ENCODE measurements at regions not wholly inside any gene's neighbourhood (a gene's known extent, or its start where the extent isn't known, plus 50 kb on each side); places are given as distances from the start of the nearest gene placed in this dataset.

GRCh38 chr9:130772185-130772584 lies 62.9 kb upstream of the ABL1 start:
- H3F3A ChIP-seq (ENCODE audit: insufficient read depth, low read depth), result no peaks in the 10 kb centered on the region
- no peaks in the 10 kb centered on the region for H3K4me1 ChIP-seq (replicated peaks; ENCODE audit: insufficient read depth)
- intact Hi-C loops (cut with micrococcal nuclease; ENCODE audit: unreplicated experiment), result loop anchor here (5.0 kb wide), 1 partner anchor 65 kb away; no protein-coding TSS in a partner anchor
- peaks cover 3% of the 10 kb centered on the region; the same call in 1 of the 2 replicates for H3K9me3 ChIP-seq (ENCODE audit: insufficient read depth, low read depth)
- no peak for DNase-seq
- no peaks in the 10 kb centered on the region for H3K36me3 ChIP-seq (ENCODE audit: low read depth)
- peaks cover 17% of the 10 kb centered on the region for H4K20me1 ChIP-seq (ENCODE audit: insufficient read depth)
- H2AFZ ChIP-seq, result no peak overlapping the region
- H3K79me2 ChIP-seq (ENCODE audit: low read depth), result no peaks in the 10 kb centered on the region
- H3K27ac ChIP-seq, result no peak overlapping the region
- BruUV-seq (replicated peaks), result no TSS peak
- no peak overlapping the region for H3K4me2 ChIP-seq
- no peak for TF ChIP-seq EZH2 (IDR thresholded peaks at IDR 0.05; ENCODE audit: low read depth)
- TF ChIP-seq, protein P1, sequence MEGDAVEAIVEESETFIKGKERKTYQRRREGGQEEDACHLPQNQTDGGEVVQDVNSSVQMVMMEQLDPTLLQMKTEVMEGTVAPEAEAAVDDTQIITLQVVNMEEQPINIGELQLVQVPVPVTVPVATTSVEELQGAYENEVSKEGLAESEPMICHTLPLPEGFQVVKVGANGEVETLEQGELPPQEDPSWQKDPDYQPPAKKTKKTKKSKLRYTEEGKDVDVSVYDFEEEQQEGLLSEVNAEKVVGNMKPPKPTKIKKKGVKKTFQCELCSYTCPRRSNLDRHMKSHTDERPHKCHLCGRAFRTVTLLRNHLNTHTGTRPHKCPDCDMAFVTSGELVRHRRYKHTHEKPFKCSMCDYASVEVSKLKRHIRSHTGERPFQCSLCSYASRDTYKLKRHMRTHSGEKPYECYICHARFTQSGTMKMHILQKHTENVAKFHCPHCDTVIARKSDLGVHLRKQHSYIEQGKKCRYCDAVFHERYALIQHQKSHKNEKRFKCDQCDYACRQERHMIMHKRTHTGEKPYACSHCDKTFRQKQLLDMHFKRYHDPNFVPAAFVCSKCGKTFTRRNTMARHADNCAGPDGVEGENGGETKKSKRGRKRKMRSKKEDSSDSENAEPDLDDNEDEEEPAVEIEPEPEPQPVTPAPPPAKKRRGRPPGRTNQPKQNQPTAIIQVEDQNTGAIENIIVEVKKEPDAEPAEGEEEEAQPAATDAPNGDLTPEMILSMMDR (conservative IDR thresholded peaks at IDR 0.05), result no peak
- ChIA-PET CTCF (interaction anchor here (1.3 kb wide), 1 partner anchor 45 kb away, joined by 14 read pairs; no protein-coding TSS in a partner anchor), POLR2A (ENCODE audit: unreplicated experiment) (interaction anchor here (0.6 kb wide), 1 partner anchor 64 kb away, joined by 4 read pairs; no protein-coding TSS in a partner anchor)
- no peaks in the 10 kb centered on the region for H3K27me3 ChIP-seq (ENCODE audit: insufficient read depth, low read depth)
- no peak overlapping the region for H3K4me3 ChIP-seq
- no peaks in the 10 kb centered on the region for H3K9me2 ChIP-seq (ENCODE audit: insufficient read depth)

DNA sequence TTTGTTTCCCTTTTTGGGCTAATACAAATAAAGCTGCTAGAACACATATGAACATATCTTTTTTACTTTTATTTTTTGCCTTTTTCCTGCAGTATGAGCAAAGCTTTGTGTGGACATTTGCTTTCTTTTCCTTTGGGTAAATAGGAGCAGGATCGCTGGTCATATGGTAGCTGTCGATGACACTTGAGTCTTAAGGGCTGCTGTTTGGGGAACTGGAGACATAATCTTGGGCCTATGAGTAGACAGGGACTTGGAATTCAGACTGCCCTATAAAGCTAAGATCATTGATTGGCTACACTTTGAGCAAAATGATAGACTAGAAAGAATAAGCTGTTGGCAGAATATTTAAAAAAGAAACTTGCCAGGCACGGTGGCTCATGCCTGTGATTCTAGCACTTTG lies 60.9 kb upstream of the ABL1 start:
- intact Hi-C loops (cut with micrococcal nuclease; ENCODE audit: unreplicated experiment), result loop anchor here (5.0 kb wide), 1 partner anchor 67 kb away; no protein-coding TSS in a partner anchor

DNA sequence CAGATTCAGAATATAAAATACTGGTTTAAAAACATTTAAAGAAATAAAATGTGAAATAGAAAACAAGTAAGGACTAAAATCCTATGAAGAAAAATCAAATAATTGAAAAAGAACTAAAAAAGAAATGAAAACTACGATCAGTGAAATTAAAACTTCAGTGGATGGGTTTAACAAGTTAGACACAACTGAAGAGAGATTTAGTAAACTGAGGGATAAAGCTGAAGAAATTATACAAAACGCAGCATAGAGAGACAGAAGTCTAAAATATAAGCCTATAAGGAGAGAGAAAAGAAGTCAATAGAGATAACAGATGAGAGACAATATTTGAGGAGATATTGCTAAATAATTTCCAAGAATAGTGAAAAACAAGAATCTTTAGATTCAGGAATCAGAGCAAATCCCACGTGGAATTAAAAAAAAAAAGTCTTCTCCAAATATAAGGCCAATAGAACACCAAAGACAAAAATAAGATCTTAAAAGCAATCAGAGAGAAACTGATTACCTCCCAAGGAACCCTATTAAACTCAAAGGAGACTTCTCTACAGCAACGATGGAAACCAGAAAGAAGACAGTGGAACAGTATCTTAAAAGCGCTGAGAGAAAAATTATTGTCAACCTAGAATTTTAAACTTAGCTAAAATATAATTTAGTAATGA lies 59.6 kb upstream of the ABL1 start:
- BruUV-seq (replicated peaks), result no TSS peak
- Histone ChIP-seq H4K20me1 (ENCODE audit: insufficient read depth) (peaks cover 13% of the 10 kb centered on the region), H3K4me2 (no peak overlapping the region), H3F3A (ENCODE audit: insufficient read depth, low read depth) (no peaks in the 10 kb centered on the region), H3K79me2 (ENCODE audit: low read depth) (no peaks in the 10 kb centered on the region), H3K4me3 (no peak overlapping the region), H3K36me3 (ENCODE audit: low read depth) (no peaks in the 10 kb centered on the region), H3K4me1 (replicated peaks; ENCODE audit: insufficient read depth) (no peaks in the 10 kb centered on the region), H3K9me3 (ENCODE audit: insufficient read depth, low read depth) (peaks cover 3% of the 10 kb centered on the region; the same call in 1 of the 2 replicates), H3K9me2 (ENCODE audit: insufficient read depth) (no peaks in the 10 kb centered on the region), H3K27ac (no peak overlapping the region), H3K27me3 (ENCODE audit: insufficient read depth, low read depth) (no peaks in the 10 kb centered on the region), H2AFZ (no peak overlapping the region)
- ChIA-PET POLR2A (ENCODE audit: unreplicated experiment) (no interaction called here), CTCF (interaction anchor here (0.5 kb wide), 1 partner anchor 23 kb away, joined by 4 read pairs; no protein-coding TSS in a partner anchor)
- TF ChIP-seq EZH2 (IDR thresholded peaks at IDR 0.05; ENCODE audit: low read depth), result no peak
- TF ChIP-seq, protein P1 (conservative IDR thresholded peaks at IDR 0.05), result no peak
- intact Hi-C loops (cut with micrococcal nuclease; ENCODE audit: unreplicated experiment), result no loop called here
- no peak for DNase-seq

More for the DNA sequence above, 60.9 kb upstream of the ABL1 start:
- no TSS peak for BruUV-seq (replicated peaks)
- Histone ChIP-seq H3K4me3 (no peak overlapping the region), H2AFZ (no peak overlapping the region), H3F3A (ENCODE audit: insufficient read depth, low read depth) (no peaks in the 10 kb centered on the region), H3K4me1 (replicated peaks; ENCODE audit: insufficient read depth) (no peaks in the 10 kb centered on the region), H4K20me1 (ENCODE audit: insufficient read depth) (peaks cover 13% of the 10 kb centered on the region), H3K27me3 (ENCODE audit: insufficient read depth, low read depth) (no peaks in the 10 kb centered on the region), H3K36me3 (ENCODE audit: low read depth) (no peaks in the 10 kb centered on the region), H3K9me2 (ENCODE audit: insufficient read depth) (no peaks in the 10 kb centered on the region), H3K27ac (no peak overlapping the region), H3K9me3 (ENCODE audit: insufficient read depth, low read depth) (peaks cover 3% of the 10 kb centered on the region; the same call in 1 of the 2 replicates), H3K4me2 (no peak overlapping the region), H3K79me2 (ENCODE audit: low read depth) (no peaks in the 10 kb centered on the region)
- DNase-seq, result no peak
- ChIA-PET POLR2A (ENCODE audit: unreplicated experiment) (no interaction called here), CTCF (no interaction called here)
- TF ChIP-seq EZH2 (IDR thresholded peaks at IDR 0.05; ENCODE audit: low read depth), result no peak
- TF ChIP-seq, protein P1 (conservative IDR thresholded peaks at IDR 0.05), result no peak
